DOHH2 (cell line): ENCODE measurements at regions not wholly inside any gene's neighbourhood (a gene's known extent, or its start where the extent isn't known, plus 50 kb on each side); places are given as distances from the start of the nearest gene placed in this dataset.

Experiments used
- H3F3A ChIP-seq: fragments of 200-600 bp; sonication (generic), shearing (Covaris generic); 2 replicates; pipeline ENCODE4 v1.6.0; 2016; ENCODE audit warnings: antibody characterized with exemption, mild to moderate bottlenecking; ENCODE audit not compliant: control insufficient read depth, insufficient read depth
- H3K27ac ChIP-seq: fragments of 200-600 bp; sonication (generic); 2 replicates; pipeline ENCODE4 v1.5.1; 2014; ENCODE audit warnings: low read depth, mild to moderate bottlenecking, low read length, moderate library complexity
- H3K27me3 ChIP-seq: fragments of 200-600 bp; sonication (generic); 2 replicates; pipeline ENCODE4 v1.6.1; 2014; ENCODE audit warnings: mild to moderate bottlenecking, low read length, mixed read lengths; ENCODE audit not compliant: control insufficient read depth
- H3K36me3 ChIP-seq: fragments of 200-600 bp; sonication (generic); 2 replicates; pipeline ENCODE4 v1.6.1; 2014; ENCODE audit warnings: mild to moderate bottlenecking, low read length, moderate library complexity, mixed read lengths; ENCODE audit not compliant: control insufficient read depth
- H3K4me1 ChIP-seq: fragments of 200-600 bp; sonication (generic); 2 replicates; pipeline ENCODE4 v1.6.1; 2014; ENCODE audit warnings: mild to moderate bottlenecking, low read length, mixed read lengths; ENCODE audit not compliant: control insufficient read depth
- H3K4me2 ChIP-seq: fragments of 200-600 bp; sonication (generic); 2 replicates; pipeline ENCODE4 v1.6.0; 2014; ENCODE audit warnings: mild to moderate bottlenecking, low read length, moderate library complexity
- H3K4me3 ChIP-seq: fragments of 200-600 bp; sonication (generic); 2 replicates; pipeline ENCODE4 v1.5.1; 2014; ENCODE audit warnings: mild to moderate bottlenecking, low read length, mixed read lengths
- H3K79me2 ChIP-seq: fragments of 200-600 bp; sonication (generic); 2 replicates; pipeline ENCODE4 v1.6.1; 2014; ENCODE audit warnings: mild to moderate bottlenecking, low read length, mixed read lengths; ENCODE audit not compliant: control insufficient read depth
- H3K9me2 ChIP-seq: fragments of 200-600 bp; sonication (generic); replicated peaks from 2 replicates; pipeline ENCODE4 v1.6.1; 2014; ENCODE audit warnings: mild to moderate bottlenecking, low read length, mixed read lengths; ENCODE audit not compliant: control insufficient read depth
- H3K9me3 ChIP-seq: fragments of 200-600 bp; sonication (generic); 2 replicates; pipeline ENCODE4 v1.6.1; 2014; ENCODE audit warnings: antibody characterized with exemption, low read length, mixed read lengths; ENCODE audit not compliant: control insufficient read depth, insufficient read depth
- H4K20me1 ChIP-seq: fragments of 200-600 bp; sonication (generic); 2 replicates; pipeline ENCODE4 v1.6.0; 2014; ENCODE audit warnings: low read depth, mild to moderate bottlenecking, antibody characterized with exemption, low read length, moderate library complexity; ENCODE audit not compliant: control insufficient read depth, insufficient read depth
- CTCF ChIP-seq: fragments of 200-600 bp; sonication (generic); IDR thresholded peaks from one replicate; pipeline ENCODE4 v1.5.1; 2014; ENCODE audit warnings: antibody characterized with exemption, mild to moderate bottlenecking, low read depth, low read length; ENCODE audit not compliant: poor library complexity, severe bottlenecking
- EZH2phosphoT487 ChIP-seq: fragments of 200-600 bp; sonication (generic); IDR thresholded peaks from 2 replicates; pipeline ENCODE4 v1.6.1; 2017; ENCODE audit warnings: borderline replicate concordance, mild to moderate bottlenecking, antibody characterized with exemption, low read length, moderate library complexity, mixed read lengths

GRCh38 chr3:22728406-22728805 lies 474.7 kb upstream of the UBE2E2 start:
- H4K20me1 ChIP-seq = no peaks in the 10 kb centered on the region
- H3K27ac ChIP-seq = no peak overlapping the region
- H3K9me2 ChIP-seq = no peaks in the 10 kb centered on the region
- no peaks in the 10 kb centered on the region for H3K27me3 ChIP-seq
- H3F3A ChIP-seq = no peaks in the 10 kb centered on the region
- no peak for TF ChIP-seq EZH2phosphoT487
- no peak for TF ChIP-seq CTCF
- no peak overlapping the region for H3K4me3 ChIP-seq
- H3K4me1 ChIP-seq = no peaks in the 10 kb centered on the region
- H3K36me3 ChIP-seq = no peaks in the 10 kb centered on the region
- H3K9me3 ChIP-seq = no peaks in the 10 kb centered on the region
- no peaks in the 10 kb centered on the region for H3K79me2 ChIP-seq
- H3K4me2 ChIP-seq = no peak overlapping the region

- H3K36me3 ChIP-seq = no peaks in the 10 kb centered on the region
- H3K27ac ChIP-seq = no peak overlapping the region
- no peaks in the 10 kb centered on the region for H3K4me1 ChIP-seq
- H3K4me3 ChIP-seq = no peak overlapping the region
- no peaks in the 10 kb centered on the region for H4K20me1 ChIP-seq
- no peaks in the 10 kb centered on the region for H3F3A ChIP-seq
- no peaks in the 10 kb centered on the region for H3K27me3 ChIP-seq
- H3K4me2 ChIP-seq = no peak overlapping the region
- no peak for TF ChIP-seq CTCF
- no peaks in the 10 kb centered on the region for H3K9me3 ChIP-seq
- no peaks in the 10 kb centered on the region for H3K9me2 ChIP-seq
- H3K79me2 ChIP-seq = no peaks in the 10 kb centered on the region
Measured at GRCh38 chr3:22729212-22729611, 473.9 kb upstream of the UBE2E2 start.

- no peaks in the 10 kb centered on the region for H3F3A ChIP-seq
- no peaks in the 10 kb centered on the region for H3K4me1 ChIP-seq
- no peaks in the 10 kb centered on the region for H3K36me3 ChIP-seq
- H3K4me3 ChIP-seq = no peak overlapping the region
- H3K9me2 ChIP-seq = no peaks in the 10 kb centered on the region
- TF ChIP-seq EZH2phosphoT487 = no peak
- TF ChIP-seq CTCF = no peak
- no peaks in the 10 kb centered on the region for H3K79me2 ChIP-seq
- no peak overlapping the region for H3K27ac ChIP-seq
- no peaks in the 10 kb centered on the region for H3K27me3 ChIP-seq
- no peak overlapping the region for H3K4me2 ChIP-seq
- H3K9me3 ChIP-seq = no peaks in the 10 kb centered on the region
- no peaks in the 10 kb centered on the region for H4K20me1 ChIP-seq
Measured at GRCh38 chr3:22729981-22730380, 473.1 kb upstream of the UBE2E2 start.

GRCh38 chr3:22730701-22731100 lies 472.4 kb upstream of the UBE2E2 start:
- Histone ChIP-seq H3K36me3 (no peaks in the 10 kb centered on the region), H3K4me2 (no peak overlapping the region), H3K9me2 (no peaks in the 10 kb centered on the region), H3K79me2 (no peaks in the 10 kb centered on the region), H3F3A (no peaks in the 10 kb centered on the region), H4K20me1 (no peaks in the 10 kb centered on the region), H3K27me3 (no peaks in the 10 kb centered on the region), H3K4me3 (no peak overlapping the region), H3K9me3 (no peaks in the 10 kb centered on the region), H3K4me1 (no peaks in the 10 kb centered on the region), H3K27ac (no peak overlapping the region)
- TF ChIP-seq CTCF (no peak), EZH2phosphoT487 (no peak)
